Lower lobe of right lung (tissue), 2 donors: ENCODE measurements at regions not wholly inside any gene's neighbourhood (a gene's known extent, or its start where the extent isn't known, plus 50 kb on each side); places are given as distances from the start of the nearest gene placed in this dataset.

Experiments used
- ATAC-seq, 2 donors: fragments of 200-7000 bp; cut with Tn5 transposase; one replicate each; pipeline ENCODE4 v1.9.1; 2020 to 2022; ENCODE audit warnings: mild to moderate bottlenecking in 2 of 2, moderate library complexity in 2 of 2
- DNase-seq: peaks from one replicate; pipeline ENCODE4 v3.0.0-alpha.2; 2020
- H3K27ac ChIP-seq: fragments of 200-600 bp; one replicate; pipeline ENCODE4 v1.8.0; 2022
- H3K27me3 ChIP-seq: fragments of 200-600 bp; one replicate; pipeline ENCODE4 v1.8.0; 2022; ENCODE audit warnings: low read depth
- H3K36me3 ChIP-seq: fragments of 200-600 bp; one replicate; pipeline ENCODE4 v1.8.0; 2022; ENCODE audit warnings: mild to moderate bottlenecking
- H3K4me1 ChIP-seq: fragments of 200-600 bp; one replicate; pipeline ENCODE4 v1.8.0; 2022
- H3K4me3 ChIP-seq: fragments of 200-600 bp; one replicate; pipeline ENCODE4 v1.8.0; 2022; ENCODE audit warnings: mild to moderate bottlenecking
- H3K9me3 ChIP-seq: fragments of 200-600 bp; one replicate; pipeline ENCODE4 v1.8.0; 2022
- CTCF ChIP-seq: fragments of 200-600 bp; IDR thresholded peaks from one replicate; pipeline ENCODE4 v1.8.0; 2022; ENCODE audit warnings: antibody characterized with exemption, mild to moderate bottlenecking
- intact Hi-C: fragments of 100-400 bp; cut with DNase I; formaldehyde crosslinking; loops from one replicate; pipeline ENCODE4 v1.11.0; 2022
- donor health status: DM: no; HTN: yes; CAD: no; lungs with severe emphysema.

- ATAC-seq = no peak
Measured at GRCh38 chr4:182174979-182175378, 68.2 kb upstream of the TENM3 start.

GRCh38 chr4:182175788-182176519 is 67.2 kb upstream of the TENM3 start:
- intact Hi-C loops = no loop called here
- no peak for TF ChIP-seq CTCF
- ATAC-seq (no peak), DNase-seq (no peak)
- no peaks in the 10 kb centered on the region for H3K4me1 ChIP-seq
- H3K36me3 ChIP-seq = no peaks in the 10 kb centered on the region
- H3K27me3 ChIP-seq = no peaks in the 10 kb centered on the region
- no peak overlapping the region for H3K27ac ChIP-seq
- H3K4me3 ChIP-seq = no peak overlapping the region
- no peaks in the 10 kb centered on the region for H3K9me3 ChIP-seq

More at GRCh38 chr4:182174979-182175378, 68.2 kb upstream of the TENM3 start:
- no peak for TF ChIP-seq CTCF
- H3K36me3 ChIP-seq = no peaks in the 10 kb centered on the region
- no peak overlapping the region for H3K27ac ChIP-seq
- no peaks in the 10 kb centered on the region for H3K27me3 ChIP-seq
- intact Hi-C loops = no loop called here
- DNase-seq = no peak
- H3K9me3 ChIP-seq = no peaks in the 10 kb centered on the region
- no peak overlapping the region for H3K4me3 ChIP-seq
- no peaks in the 10 kb centered on the region for H3K4me1 ChIP-seq

- intact Hi-C loops = no loop called here
- no peak for DNase-seq
- no peaks in the 10 kb centered on the region for H3K9me3 ChIP-seq
- no peak overlapping the region for H3K4me3 ChIP-seq
- TF ChIP-seq CTCF = no peak
- ATAC-seq = no peak
- no peaks in the 10 kb centered on the region for H3K27me3 ChIP-seq
- H3K27ac ChIP-seq = no peak overlapping the region
- no peaks in the 10 kb centered on the region for H3K4me1 ChIP-seq
- no peaks in the 10 kb centered on the region for H3K36me3 ChIP-seq
Measured at GRCh38 chr4:182177166-182177565, 66.0 kb upstream of the TENM3 start.

GRCh38 chr4:182179105-182179504 is 64.1 kb upstream of the TENM3 start:
- Histone ChIP-seq H3K4me1 (no peaks in the 10 kb centered on the region), H3K9me3 (no peaks in the 10 kb centered on the region), H3K4me3 (no peak overlapping the region), H3K36me3 (no peaks in the 10 kb centered on the region), H3K27me3 (no peaks in the 10 kb centered on the region), H3K27ac (no peak overlapping the region)
- no peak for TF ChIP-seq CTCF
- no peak for DNase-seq
- ATAC-seq = no peak
- intact Hi-C loops = no loop called here

GRCh38 chr4:182179751-182180150 is 63.5 kb upstream of the TENM3 start:
- no peaks in the 10 kb centered on the region for H3K27me3 ChIP-seq
- DNase-seq = no peak
- H3K4me3 ChIP-seq = no peak overlapping the region
- H3K27ac ChIP-seq = no peak overlapping the region
- TF ChIP-seq CTCF = no peak
- no peak for ATAC-seq
- no peaks in the 10 kb centered on the region for H3K36me3 ChIP-seq
- no peaks in the 10 kb centered on the region for H3K4me1 ChIP-seq
- intact Hi-C loops = no loop called here
- H3K9me3 ChIP-seq = no peaks in the 10 kb centered on the region
